ENCODE measurements at regions not wholly inside any gene's neighbourhood (a gene's known extent, or its start where the extent isn't known, plus 50 kb on each side); places are given as distances from the start of the nearest gene placed in this dataset.
A peak's percentile ranks its signal among the peaks of the same experiment; 100 is the strongest.

GRCh38 chr14:71824816-71825215, 107.4 kb upstream of the RGS6 start:
- no peak overlapping the region for H3K27ac ChIP-seq
- H3K27me3 ChIP-seq, result no peaks in the 10 kb centered on the region
- TF ChIP-seq, protein P1, sequence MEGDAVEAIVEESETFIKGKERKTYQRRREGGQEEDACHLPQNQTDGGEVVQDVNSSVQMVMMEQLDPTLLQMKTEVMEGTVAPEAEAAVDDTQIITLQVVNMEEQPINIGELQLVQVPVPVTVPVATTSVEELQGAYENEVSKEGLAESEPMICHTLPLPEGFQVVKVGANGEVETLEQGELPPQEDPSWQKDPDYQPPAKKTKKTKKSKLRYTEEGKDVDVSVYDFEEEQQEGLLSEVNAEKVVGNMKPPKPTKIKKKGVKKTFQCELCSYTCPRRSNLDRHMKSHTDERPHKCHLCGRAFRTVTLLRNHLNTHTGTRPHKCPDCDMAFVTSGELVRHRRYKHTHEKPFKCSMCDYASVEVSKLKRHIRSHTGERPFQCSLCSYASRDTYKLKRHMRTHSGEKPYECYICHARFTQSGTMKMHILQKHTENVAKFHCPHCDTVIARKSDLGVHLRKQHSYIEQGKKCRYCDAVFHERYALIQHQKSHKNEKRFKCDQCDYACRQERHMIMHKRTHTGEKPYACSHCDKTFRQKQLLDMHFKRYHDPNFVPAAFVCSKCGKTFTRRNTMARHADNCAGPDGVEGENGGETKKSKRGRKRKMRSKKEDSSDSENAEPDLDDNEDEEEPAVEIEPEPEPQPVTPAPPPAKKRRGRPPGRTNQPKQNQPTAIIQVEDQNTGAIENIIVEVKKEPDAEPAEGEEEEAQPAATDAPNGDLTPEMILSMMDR (IDR thresholded peaks at IDR 0.05), result no peak

DNA sequence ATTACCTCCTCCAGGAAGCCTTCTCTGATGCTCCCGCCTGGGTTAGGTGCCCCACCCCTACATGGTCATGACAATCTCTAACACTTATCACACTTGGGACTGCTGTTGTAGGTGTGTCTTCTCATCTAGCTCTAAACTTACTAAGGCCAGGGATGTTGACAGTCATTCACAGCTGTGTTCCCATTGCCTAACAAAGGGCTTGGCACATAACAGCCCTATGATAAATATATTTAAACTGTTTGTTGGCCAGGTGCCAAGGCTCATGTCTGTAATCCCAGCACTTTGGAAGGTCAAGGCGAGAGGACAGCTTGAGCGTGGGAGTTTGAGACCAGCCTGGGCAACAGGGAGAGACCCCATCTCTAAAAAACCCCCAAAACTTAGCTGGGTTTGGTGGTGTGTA, 98.8 kb upstream of the RGS6 start:
- TF ChIP-seq, protein P1 (IDR thresholded peaks at IDR 0.05), result no peak
- no peaks in the 10 kb centered on the region for H3K4me1 ChIP-seq (ENCODE audit: control insufficient read depth in 1 of 2, insufficient read depth in 1 of 2, low read depth in 1 of 2, low read length in 1 of 2)
- H3K27me3 ChIP-seq, result no peaks in the 10 kb centered on the region
- no peak overlapping the region for H3K4me3 ChIP-seq (ENCODE audit: low read depth in 1 of 2, low read length in 1 of 2)
- H3K36me3 ChIP-seq, result no peaks in the 10 kb centered on the region
- no peaks in the 10 kb centered on the region for H3K9me3 ChIP-seq
- H3K27ac ChIP-seq, result no peak overlapping the region

More at GRCh38 chr14:71824816-71825215, 107.4 kb upstream of the RGS6 start:
- H3K4me3 ChIP-seq (ENCODE audit: low read depth in 1 of 2, low read length in 1 of 2), result no peak overlapping the region
- no peaks in the 10 kb centered on the region for H3K36me3 ChIP-seq
- no peaks in the 10 kb centered on the region for H3K9me3 ChIP-seq
- no peaks in the 10 kb centered on the region for H3K4me1 ChIP-seq (ENCODE audit: control insufficient read depth in 1 of 2, insufficient read depth in 1 of 2, low read depth in 1 of 2, low read length in 1 of 2)

- TF ChIP-seq, protein P1 (IDR thresholded peaks at IDR 0.05), result no peak
- no peak overlapping the region for H3K27ac ChIP-seq
Measured at GRCh38 chr14:71834284-71835204, 97.7 kb upstream of the RGS6 start.

GRCh38 chr14:71852181-71852580, 80.0 kb upstream of the RGS6 start:
- Histone ChIP-seq H3K4me3 (ENCODE audit: low read depth in 1 of 2, low read length in 1 of 2) (no peak overlapping the region), H3K36me3 (no peaks in the 10 kb centered on the region), H3K4me1 (ENCODE audit: control insufficient read depth in 1 of 2, insufficient read depth in 1 of 2, low read depth in 1 of 2, low read length in 1 of 2) (peaks cover 8 to 9% of the 10 kb centered on the region in 2 experiments), H3K27me3 (peaks cover 9% of the 10 kb centered on the region), H3K27ac (peak overlapping the region; percentile 35), H3K9me3 (no peaks in the 10 kb centered on the region)
- TF ChIP-seq, protein P1 (IDR thresholded peaks at IDR 0.05), result no peak

More at GRCh38 chr14:71834284-71835204, 97.7 kb upstream of the RGS6 start:
- Histone ChIP-seq H3K4me1 (ENCODE audit: control insufficient read depth in 1 of 2, insufficient read depth in 1 of 2, low read depth in 1 of 2, low read length in 1 of 2) (no peaks in the 10 kb centered on the region), H3K36me3 (no peaks in the 10 kb centered on the region), H3K4me3 (ENCODE audit: low read depth in 1 of 2, low read length in 1 of 2) (no peak overlapping the region), H3K9me3 (no peaks in the 10 kb centered on the region), H3K27me3 (no peaks in the 10 kb centered on the region)

DNA sequence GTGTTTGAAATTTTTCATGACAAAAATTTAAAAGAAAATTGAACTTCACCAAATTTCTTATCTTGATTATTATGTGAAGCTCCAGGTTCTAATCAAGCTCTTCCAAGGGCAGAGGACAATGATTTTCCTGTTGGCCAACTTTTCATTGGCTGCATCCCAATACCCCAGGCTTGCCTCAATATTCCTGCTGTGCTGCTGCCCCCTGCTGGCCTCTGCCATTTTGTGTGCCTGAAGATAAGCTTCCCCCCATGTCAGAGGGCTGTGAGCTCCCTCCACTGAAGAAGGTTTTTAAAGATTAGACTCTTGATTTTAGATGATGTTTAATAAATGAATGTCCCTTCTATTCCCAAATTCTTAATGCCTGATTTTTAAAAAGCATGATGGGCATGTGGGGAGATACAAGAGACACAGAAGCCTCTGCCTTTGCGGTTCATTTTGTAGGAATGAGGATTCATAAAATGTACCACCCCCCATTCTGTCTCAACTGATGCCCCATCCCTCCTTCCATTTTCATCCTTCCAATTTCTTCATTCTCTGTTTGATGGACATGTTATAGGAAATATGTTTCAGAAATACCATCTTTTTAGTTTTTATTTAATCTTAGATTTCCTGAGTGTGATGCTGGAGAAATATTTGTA, 76.7 kb upstream of the RGS6 start:
- Histone ChIP-seq H3K27ac (no peak overlapping the region), H3K4me3 (ENCODE audit: low read depth in 1 of 2, low read length in 1 of 2) (no peak overlapping the region), H3K4me1 (ENCODE audit: control insufficient read depth in 1 of 2, insufficient read depth in 1 of 2, low read depth in 1 of 2, low read length in 1 of 2) (peaks cover 8 to 9% of the 10 kb centered on the region in 2 experiments), H3K27me3 (peaks cover 9% of the 10 kb centered on the region), H3K9me3 (no peaks in the 10 kb centered on the region), H3K36me3 (no peaks in the 10 kb centered on the region)
- TF ChIP-seq, protein P1 (IDR thresholded peaks at IDR 0.05), result no peak
